RCC 7860 (cell line): ENCODE measurements at regions not wholly inside any gene's neighbourhood (a gene's known extent, or its start where the extent isn't known, plus 50 kb on each side); places are given as distances from the start of the nearest gene placed in this dataset.
"Not testable (repeated sequence)": the region's sequence is repeated elsewhere in the genome, so short reads cannot be mapped to it uniquely, and the experiment has no call there.

Experiments
- DNase-seq: peaks from one replicate; pipeline ENCODE4 v3.0.0-alpha.2; 2015; ENCODE audit warnings: low spot score
- FAIRE-seq: peaks from 2 replicates; lab custom pipeline; 2012; peaks lifted over from hg19 to GRCh38; lab: Jason Lieb, UNC

DNA sequence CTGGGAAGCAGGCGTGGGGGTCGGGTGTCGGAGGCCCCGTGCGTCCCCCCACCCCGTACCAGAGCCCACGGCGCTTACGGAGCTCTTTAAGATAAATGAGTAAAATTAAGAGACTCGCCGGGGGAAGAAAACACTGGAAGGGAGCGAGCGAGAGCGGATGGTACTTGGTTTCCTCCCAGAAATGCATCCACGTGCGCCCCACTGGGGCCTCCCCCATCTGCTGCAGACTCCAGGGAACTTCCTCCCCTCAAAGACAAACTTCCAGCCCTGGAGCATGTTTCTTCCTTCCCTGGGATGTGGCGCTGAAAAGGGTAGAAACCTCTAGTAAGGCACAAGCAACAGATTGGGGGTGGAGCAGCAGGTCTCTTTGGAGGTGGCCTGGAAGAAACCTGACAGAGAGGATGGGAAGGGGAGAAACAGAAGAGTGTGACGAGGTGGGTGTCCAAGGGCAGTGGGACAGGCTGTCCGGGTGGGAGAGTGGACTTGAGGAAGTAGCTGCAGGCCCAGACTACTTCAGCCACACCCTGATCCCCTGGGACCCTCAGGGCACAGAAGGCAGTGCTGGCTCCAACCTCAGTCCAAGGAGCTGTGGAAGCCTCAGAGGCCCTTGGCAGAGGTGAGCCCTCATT is 91.2 kb downstream of the TRIM43 start:
- FAIRE-seq, DNase-seq: not testable (repeated sequence)

DNA sequence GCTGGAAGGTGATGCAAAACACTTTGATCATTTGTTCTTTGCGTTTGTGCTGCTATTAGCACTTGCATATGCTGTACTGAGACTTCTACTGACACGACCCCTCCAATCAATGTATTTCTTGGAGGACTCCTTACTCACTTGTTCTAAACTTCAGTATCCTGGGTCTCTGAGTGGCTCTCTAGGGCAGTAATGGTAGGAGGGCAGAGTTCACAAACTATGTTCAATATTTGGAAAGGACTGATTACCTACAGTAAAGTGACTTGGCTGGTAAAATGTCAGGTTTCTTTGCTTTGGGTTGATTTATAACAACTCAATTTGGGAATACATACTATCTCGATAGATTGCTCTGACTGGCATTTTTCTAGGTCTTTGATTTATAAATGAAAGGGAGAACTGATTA is 93.7 kb downstream of the TRIM43 start:
- DNase-seq: no peak
- FAIRE-seq: no peak

DNA sequence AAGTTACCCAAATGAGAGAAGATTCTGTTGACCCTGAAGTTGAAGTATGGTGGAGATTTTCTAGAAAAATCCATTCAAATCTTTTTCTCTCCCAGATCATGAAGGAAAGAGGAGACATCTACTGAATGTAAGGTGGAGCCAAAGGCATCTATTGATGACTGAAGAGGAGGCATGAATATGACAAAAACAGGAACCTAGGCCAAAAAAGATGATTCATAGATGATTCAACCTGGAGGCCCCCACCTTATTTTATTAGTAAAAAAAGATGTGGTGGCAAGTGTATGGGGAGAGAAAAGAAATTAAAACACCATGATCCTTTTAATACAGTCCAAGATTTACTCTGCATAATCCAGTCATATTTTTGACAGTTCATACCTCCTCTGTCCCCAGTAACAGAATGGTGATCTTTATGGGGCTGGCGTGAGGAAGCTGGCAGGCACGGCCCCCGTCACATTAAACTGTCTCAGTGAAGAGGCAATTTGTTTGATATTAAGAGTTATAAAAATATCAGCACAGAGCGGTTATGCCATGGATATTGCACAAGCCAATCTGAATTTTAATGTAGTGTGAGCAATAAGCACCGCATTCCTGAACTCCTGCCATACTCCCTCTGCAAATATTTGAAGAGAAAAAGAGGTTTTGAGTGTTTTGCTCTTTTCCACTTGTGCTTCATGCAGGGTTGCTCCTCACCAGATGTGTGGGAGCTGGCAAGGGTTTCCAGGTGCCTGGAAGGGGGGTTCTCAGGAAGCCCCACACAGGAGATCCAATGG is 94.4 kb downstream of the TRIM43 start:
- not testable (repeated sequence) for FAIRE-seq, DNase-seq

DNA sequence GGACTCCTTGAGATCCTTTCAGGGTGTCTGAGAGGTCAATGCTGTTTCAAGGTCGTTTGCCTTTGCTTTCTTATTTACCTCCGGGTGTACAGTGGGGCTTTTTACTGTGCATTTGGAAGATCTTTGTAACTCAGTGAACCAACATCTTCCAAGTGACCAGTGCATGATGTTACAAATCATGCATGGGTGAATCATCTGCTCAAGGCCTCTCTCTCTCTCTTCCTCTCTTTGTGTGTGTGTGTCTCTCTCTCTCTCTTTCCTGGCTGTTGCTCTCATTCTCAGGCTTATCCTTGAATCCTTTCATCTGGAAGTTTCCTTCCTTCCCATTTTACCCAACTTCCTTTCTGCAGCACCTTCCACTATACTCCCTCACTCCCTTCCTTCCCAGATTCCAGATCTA is 96.1 kb downstream of the TRIM43 start:
- FAIRE-seq: not testable (repeated sequence)
- DNase-seq: peak; percentile 38

- DNase-seq, FAIRE-seq: not testable (repeated sequence)
Observed at GRCh38 chr2:95691210-95691609, 99.4 kb downstream of the TRIM43 start.

DNA sequence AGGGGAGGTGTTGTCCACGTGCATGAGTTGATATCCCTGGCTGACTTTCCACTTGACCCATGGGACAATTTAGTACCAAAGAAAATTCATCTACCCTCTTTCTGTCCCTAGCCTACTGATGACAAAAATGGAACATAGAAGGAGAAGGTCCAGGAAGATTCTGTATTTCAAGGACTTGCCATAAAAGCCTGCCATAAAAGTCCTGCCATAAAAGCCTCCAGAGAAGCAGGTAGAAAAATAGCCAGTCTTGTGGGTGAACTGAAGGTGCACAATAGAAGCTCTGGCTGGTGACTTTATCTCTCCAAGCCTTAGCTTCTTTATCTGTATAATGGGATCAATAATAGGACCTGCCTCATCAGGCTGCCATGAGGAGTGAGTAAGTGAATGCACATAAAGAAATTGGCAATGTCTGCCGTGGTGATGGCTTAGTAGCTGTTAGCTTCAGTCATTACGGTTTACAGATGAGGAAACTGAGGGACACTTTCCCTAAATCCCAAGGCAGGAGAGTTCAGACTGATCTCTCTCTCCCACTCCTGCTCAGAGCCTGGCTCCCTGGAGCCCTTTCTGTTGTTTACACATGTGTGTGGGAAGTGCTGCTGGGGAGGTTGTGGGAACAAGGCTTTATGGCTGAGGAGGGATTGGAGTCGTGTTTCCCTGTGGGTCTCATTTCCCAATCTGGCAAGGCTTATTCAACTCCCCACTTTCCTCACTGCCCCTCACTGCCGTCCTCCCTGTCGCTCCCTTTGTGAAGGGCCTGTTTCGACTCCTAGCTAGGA is 101.5 kb downstream of the TRIM43 start:
- FAIRE-seq, DNase-seq: not testable (repeated sequence)

- FAIRE-seq: no peak
- DNase-seq: no peak
Observed at GRCh38 chr2:95695613-95696012, 103.8 kb downstream of the TRIM43 start.

DNA sequence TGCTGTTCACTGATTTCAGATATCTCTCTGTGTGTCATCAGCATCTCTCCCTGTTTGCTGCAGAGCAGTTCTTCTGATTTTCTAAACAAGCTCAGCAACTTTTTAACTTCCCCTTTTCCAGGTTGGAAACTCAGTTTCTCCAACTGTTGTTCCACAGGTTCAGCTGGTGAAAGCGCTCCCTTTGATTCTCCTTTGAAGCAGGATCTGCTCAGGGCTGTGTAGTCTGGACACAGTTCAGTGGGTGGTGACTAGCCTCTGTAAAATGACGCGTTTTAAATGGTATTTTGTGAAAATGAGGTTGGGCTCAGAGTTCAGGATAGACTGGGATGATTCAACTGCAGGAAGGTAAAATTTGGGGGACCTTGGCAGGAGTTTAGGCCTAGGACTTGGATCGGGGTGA is 106.3 kb downstream of the TRIM43 start:
- peak; percentile 34 for DNase-seq
- no peak for FAIRE-seq

- not testable (repeated sequence) for FAIRE-seq
Observed at GRCh38 chr2:95699201-95700184, 107.7 kb downstream of the TRIM43 start.

DNA sequence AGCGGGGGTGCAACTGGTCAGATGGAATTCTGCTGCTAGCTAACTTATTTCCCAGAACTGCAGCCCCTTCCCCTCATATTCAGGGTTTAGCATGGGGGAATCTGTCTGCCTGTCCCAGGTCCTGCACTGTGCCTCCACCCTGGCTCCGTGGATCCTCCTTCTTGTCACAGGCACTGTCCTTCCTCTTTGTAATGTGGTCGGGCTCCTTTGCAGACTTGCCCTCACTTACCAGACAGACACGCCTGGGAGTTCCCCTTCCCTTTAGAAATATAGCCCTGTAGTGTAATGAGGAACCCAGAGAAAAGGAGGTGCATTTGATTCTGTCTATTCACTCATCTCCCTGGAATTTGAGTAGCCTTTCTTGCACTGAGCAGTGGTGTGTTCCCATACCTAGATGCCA is 108.7 kb downstream of the TRIM43 start:
- no peak for FAIRE-seq
- DNase-seq: no peak

More at GRCh38 chr2:95699201-95700184, 107.7 kb downstream of the TRIM43 start:
- not testable (repeated sequence) for DNase-seq

GRCh38 chr2:95702471-95702870 is 110.7 kb downstream of the TRIM43 start:
- FAIRE-seq: no peak
- DNase-seq: no peak

DNA sequence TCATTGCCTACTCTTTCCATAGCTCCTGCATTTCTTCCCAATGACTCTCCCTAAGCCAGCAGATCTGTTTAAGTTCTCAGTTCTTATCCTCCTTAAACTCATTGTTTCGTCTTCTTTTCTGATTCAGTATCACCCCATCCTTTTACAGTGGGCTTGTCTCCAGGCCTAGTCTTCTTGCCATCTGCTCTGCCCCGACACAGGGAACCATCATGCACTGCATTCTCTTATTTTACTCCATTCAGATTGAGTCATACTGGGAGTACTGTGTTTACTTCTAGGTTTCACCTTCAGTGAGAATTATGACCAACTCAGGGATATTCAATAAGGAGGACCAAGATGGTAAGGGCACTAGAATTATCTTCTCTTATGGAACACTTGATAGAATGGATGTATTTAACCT is 115.4 kb downstream of the TRIM43 start:
- not testable (repeated sequence) for FAIRE-seq, DNase-seq

DNA sequence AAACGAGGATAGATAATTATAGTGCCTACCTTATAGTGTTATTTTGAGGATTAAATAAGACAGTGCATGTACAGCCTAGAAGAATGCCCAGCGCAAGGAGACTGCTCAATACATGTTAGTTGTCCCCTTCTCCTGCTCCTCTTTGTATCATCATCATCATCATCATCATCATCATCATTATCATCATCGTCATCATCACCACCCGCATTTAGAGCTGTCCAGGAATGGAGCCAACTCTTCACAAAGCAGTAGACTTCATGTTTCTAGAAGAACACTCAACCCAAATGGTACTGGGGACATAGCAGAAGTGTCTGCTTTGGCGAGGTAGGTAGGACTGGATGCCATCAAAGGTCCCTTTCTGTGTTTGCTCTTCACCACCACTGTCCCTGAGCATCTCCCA is 116.0 kb downstream of the TRIM43 start:
- FAIRE-seq: no peak
- DNase-seq: no peak

DNA sequence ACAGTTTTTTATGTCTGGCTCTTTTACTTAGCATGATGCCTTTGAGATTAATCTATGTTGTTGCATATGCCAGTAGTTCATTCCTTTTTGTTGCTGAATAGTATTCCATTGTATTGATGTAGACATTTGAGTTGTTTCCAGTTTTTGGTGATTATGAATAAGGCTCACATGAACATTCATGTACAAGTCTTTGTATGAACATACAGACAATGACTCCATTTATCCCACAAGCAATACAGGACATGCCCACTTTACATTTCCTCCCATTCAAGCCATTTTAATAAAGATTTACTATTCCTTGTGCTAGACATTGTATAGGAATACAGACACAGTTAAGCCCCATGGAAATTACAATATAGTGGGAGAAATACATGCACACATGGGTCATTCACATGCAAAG is 118.0 kb downstream of the TRIM43 start:
- FAIRE-seq: no peak

DNA sequence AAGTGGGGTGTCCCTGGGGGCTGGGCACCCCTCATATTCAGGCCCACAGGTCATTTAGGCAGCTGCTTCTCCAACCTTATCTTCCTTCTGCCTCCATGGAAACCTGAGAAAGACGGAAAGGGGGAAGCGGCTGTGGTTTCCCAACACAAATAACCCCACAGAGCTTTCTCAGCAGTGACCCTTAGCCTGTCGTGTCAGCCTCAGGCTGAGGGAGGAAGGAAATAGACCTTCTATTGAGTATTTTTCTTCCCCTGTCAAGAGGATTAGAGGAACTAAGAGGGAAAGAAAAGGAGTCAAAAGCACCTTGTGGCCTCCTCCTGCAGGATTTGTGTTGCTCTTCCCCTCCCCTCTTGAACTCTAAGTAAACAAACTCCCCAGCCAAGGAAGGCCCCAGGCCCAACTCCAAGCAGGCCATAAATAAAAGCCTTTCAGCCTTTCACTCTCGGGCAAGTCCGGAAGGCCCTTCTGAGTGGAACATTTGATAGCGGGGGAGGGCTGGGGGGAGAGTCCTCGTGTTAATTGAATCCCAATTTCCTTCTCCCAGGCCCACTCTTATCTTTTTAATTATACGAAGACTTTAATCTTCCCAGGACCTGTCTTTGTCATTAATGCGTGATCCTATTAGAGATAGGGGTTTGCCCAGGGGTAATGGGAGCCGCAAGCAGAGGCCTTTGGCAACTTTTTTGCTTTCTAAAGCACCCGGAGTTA is 121.8 kb downstream of the TRIM43 start:
- DNase-seq, FAIRE-seq: not testable (repeated sequence)

More for the DNA sequence above, 118.0 kb downstream of the TRIM43 start:
- DNase-seq: no peak

- not testable (repeated sequence) for DNase-seq, FAIRE-seq
Observed at GRCh38 chr2:95714398-95714797, 122.6 kb downstream of the TRIM43 start.

DNA sequence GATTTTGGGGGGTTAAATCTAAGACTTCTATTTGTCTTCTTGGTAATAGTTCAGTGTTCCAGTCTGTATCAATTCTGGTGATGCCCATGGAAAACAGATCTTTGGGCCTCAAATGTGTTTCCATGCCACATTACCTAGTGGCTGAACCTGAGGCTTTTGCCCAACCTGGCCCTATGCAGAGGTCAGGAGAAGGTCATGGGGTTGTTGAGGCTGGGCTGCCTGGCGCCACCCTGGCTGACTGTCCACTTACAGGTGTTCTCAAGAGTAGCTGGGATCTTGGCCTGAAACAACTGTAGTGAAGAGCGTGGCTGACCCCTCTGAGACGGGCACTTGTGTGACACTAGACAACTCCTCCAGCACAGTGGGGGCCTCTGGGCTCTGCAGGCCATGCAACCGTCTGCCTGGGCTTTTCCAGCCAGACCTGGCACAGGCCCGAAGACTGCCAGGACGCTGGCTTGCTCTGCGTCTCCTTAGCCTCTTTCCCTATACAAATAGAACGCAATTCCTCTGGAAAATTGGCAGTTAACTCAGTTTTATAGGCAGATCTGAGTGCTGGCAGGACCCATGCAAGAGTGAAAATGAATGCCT is 127.8 kb downstream of the TRIM43 start:
- no peak for DNase-seq
- FAIRE-seq: no peak

DNA sequence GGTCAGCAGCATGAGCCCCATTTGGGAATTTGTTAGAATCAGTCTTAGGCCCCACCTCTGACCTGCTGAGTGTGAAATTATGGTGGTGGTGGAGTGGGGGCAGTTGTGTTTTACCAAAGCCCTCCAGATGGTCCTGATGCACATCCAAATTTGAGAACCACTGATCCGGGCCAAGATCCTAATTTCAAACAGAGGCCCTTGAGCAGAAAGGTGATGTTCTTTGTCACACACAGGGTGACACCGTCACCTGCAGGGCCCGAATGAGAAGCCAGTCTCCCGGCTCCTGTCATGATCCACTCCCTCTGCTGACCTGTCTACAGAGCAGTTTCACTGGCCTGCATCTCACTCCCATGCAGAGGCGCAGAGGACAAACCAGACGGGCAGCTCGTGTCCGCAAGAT is 129.9 kb downstream of the TRIM43 start:
- DNase-seq (no peak), FAIRE-seq (no peak)

GRCh38 chr2:95722131-95722697 is 130.4 kb downstream of the TRIM43 start:
- DNase-seq (no peak), FAIRE-seq (no peak)
